T-helper 2 cell treated with Interferon-gamma antibody and Interleukin-4, amounts not matched to agents 100 ng/mL and 5 ng/mL, for 36 hours (primary cell): ENCODE measurements at regions not wholly inside any gene's neighbourhood (a gene's known extent, or its start where the extent isn't known, plus 50 kb on each side); places are given as distances from the start of the nearest gene placed in this dataset.
"Not testable (repeated sequence)": the region's sequence is repeated elsewhere in the genome, so short reads cannot be mapped to it uniquely, and the experiment has no call there.

Source experiments
- intact Hi-C: fragments of 100-400 bp; cut with micrococcal nuclease; formaldehyde crosslinking; loops from one replicate; pipeline ENCODE4 v1.15.1; 2023

DNA sequence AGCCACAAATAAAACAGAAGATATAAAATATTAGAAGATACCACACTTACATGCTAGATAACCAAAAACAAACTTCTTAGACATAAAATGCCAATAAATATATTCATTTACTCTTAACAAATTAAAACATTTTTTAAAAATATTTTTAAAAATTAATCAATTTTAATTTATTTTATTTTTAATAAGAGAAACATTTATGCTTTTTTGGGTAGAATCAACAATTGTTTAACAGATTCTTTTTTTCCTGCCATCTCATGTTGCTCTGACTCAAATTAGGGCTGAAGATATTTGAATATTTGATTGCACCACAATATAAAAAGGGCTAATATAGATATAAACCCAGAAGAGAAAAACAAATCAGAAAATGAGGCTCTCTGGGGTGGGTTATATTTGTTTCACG, 172.6 kb downstream of the GOLGA6L6 start:
- intact Hi-C loops = no loop called here

DNA sequence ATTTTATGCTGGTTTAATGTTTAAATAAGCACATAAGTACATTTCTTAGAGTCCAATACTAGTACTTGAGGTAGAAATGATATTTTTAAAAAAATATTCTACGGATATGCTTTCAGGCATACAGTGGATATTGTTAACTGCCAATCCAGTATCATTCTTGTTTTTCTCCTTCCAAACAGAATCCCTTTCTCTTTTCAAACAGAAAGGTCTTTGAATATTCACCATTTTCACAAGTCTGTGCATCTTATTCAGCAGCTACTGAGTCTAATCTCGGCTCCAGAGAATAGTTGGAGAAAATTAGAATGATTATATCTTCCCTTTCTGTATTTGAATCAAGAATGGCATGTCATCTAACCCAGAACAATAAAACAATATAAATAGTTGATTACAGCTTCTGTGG, 174.5 kb downstream of the GOLGA6L6 start:
- intact Hi-C loops = no loop called here

GRCh38 chr15:20363591-20363990, 178.0 kb downstream of the GOLGA6L6 start:
- intact Hi-C loops = not testable (repeated sequence)

DNA sequence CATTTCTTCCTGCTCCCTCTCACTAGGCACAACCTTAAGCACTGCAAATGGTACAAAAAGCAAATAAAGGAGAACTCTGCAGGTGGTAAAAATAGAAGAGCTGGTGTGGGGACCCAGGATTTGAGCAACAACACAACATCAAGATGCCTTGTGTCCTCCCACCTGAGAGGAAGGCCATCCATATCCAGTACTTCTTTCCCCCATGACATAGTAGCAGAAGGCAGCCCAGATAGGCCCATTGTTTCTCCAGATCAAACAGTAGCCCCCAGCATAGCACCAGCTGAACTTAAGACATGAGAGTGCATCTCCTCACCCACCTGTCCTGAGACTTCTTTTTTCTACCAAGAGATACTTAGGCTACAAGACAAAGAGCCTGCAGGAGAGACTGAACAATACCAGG, 180.5 kb downstream of the GOLGA6L6 start:
- intact Hi-C loops = no loop called here

- intact Hi-C loops = no loop called here
Observed at GRCh38 chr15:20358779-20359414, 182.7 kb downstream of the GOLGA6L6 start.

DNA sequence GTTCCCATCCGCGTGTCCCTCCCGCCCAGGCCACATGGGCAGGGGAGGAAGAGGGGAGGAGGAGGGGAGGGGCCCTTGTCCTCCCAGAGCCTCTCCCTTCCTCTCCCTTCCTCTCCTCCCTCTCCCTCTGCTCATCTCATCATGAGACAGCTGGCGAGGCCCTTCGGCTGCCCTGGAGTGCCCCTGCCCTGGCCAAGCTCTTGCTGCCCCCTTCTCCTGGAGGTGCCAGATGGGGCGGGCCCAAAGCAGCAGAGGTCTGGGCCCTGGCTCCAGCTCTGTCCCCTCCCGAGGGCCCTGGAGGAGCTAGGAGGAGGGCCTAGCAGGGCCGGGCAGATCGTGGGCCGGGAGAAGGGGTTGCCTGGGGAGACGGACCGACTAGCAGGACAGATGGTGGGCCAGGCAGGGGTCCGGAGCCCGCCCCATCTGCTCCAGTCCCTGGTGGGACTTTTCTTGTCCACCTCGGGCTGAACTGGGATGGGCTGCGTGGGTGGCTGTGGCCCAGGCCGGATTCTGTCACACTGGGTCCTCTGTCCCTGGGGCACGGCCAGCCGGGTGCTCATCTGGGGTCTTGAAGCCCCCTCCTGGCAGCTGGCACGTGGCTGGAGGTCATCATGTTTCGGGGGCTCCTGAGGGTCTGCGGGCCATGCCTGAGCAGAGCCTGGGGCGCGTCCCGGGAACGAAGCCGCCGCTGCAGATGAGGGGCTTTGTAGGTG, 183.4 kb downstream of the GOLGA6L6 start:
- intact Hi-C loops = no loop called here

DNA sequence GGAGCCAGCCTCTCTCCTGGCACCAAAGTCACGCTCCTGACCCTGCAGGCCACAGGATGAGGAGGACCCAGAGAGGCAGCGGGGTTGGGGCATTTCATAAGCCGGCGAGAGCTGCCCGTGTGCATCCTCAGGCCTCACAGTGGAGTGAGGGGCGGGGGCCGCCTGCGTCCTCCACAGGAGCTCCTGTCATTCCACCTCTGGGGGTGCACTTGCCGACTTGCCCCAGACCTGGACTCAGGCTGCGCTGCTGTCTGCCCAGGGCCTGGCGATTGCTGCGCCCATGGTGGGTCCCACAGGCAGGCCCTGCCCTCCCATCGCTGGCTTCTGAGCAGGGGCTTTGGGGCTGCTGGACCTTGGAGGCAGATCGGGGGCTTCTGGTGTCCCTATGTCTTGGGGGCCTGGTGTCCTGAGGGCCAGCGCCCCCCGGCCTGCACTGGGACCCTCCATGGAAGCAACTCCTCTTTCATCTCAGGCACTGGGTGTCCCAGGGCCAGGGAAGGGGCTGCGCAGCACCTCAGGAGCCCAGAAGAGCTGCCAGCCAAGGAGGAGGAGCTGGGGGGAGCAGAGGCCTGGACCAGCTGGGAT, 184.0 kb downstream of the GOLGA6L6 start:
- intact Hi-C loops = no loop called here

GRCh38 chr15:20356911-20357480, 184.6 kb downstream of the GOLGA6L6 start:
- intact Hi-C loops = no loop called here

- intact Hi-C loops = no loop called here
Observed at GRCh38 chr15:20356444-20356910, 185.1 kb downstream of the GOLGA6L6 start.

GRCh38 chr15:20355256-20355868, 186.2 kb downstream of the GOLGA6L6 start:
- intact Hi-C loops = no loop called here

- intact Hi-C loops = not testable (repeated sequence)
Observed at GRCh38 chr15:20354884-20355223, 186.7 kb downstream of the GOLGA6L6 start.

DNA sequence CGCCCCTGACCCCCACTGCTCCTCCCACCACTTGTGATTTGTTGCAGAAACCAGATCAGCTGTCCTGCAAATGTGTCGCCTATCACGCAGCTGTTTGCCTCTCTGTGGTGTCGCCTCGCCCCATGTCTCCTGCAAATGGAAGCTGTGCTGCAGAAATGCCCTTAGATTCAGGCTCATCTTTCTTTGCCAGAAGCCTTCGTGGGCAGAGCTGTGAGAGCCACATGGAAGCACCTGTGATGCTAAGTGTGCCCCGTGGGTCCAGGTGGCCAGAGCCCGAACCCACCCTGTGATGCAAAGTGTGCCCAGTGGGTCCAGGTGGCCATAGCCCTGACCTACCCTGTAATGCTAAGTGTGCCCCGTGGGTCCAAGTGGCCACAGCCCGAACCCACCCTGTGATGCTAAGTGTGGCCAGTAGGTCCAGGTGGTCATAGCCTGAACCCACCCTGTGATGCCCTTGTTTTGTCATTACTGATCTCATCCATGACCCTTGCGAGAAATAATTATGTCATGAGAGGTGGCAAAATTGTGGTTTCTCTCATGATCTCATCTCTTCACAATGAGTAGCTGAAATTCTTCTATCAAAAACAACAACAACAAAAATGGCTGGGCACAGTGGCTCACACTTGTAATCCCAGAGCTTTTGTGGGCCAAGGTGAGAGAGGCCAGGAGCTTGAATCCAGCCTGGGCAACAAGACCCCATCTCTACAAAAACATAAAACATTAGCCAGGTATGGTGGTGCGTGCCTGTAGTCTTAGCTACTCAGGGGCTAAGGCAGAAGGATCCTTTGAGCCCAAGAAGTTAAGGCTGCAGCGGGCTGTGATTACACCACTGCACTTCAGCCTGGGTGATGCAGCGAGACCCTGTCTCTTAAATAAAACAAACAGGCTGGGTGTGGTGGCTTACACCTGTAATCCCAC, 187.4 kb downstream of the GOLGA6L6 start:
- intact Hi-C loops = no loop called here

- intact Hi-C loops = no loop called here
Observed at GRCh38 chr15:20352241-20353200, 189.1 kb downstream of the GOLGA6L6 start.

GRCh38 chr15:20351448-20351971, 190.1 kb downstream of the GOLGA6L6 start:
- intact Hi-C loops = no loop called here

DNA sequence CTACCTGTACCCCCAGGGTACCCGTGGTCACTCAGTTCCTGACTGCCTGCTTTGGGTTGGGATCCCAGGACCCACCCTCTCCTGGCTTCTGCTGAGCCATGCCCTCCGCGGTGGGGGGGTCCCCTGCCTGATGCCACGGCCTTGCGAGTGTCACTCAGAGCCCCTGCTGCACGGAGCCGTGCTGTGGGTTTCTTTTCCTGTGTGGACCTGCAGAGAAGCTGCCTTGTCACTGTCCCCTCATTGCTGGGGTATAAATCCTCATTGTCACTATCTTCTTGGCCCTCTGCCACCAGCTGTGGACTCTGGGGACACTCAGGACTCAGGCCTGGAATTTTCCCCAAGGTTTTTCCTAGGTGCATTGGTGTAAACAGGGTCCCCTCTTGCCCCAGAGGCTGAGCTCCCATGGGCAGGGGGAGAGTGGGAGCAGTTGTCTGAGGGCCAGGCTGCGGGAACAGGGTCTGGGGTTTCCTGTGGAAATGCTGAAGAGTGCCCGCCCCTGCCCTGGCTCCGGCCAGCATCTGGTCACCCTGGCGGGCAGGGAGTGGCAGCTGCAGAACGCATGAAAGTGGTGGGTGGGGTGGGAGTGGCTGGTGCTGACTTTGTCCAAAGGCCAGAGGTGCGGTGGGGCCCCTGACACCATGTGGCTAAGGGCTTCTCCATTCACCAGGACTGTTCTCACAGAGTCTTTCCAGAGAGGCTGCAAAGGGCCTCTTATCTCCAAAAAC, 191.7 kb downstream of the GOLGA6L6 start:
- intact Hi-C loops = no loop called here

DNA sequence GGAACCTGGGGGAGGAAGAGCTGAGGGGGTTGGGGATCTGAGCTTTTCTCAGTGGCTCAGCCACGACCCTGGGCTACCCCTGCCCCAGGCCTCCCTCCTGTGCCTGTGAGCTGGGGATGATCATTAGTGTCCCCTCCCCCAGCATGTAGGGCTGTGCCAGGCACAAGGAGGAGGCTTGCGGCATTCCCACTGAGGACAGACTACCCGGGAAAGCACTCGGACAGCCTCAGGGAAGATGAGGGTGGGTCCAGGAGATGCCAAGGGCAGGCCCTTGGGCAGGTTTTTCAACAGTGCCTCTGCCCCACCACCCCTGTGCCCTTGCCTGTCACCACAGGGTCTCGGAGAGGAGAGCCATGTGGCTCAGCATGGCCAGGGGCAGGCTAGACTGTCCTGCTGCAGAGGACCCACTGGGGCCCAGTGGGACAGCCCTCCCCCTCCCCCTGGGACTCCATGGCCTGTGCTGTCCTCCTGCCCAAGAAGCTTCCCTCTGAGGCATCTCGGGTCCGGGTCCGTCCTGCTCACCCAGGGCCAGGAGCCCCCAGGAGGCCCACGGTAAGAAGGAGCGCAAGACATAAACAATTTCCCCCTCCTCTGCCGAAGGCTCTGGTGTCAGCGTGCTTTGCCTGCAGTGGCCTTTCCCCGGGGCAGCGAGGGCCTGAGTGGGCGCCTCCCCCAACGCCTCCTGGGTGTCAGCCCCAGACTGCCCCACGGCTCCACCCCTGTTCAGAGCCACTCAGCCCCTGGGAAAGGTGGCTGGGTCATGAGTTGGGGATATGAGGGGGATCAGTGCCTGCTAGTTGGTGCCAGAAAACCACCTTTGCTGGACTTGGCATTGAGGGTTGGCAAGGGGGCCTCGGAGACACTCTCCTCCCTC, 192.5 kb downstream of the GOLGA6L6 start:
- intact Hi-C loops = no loop called here

- intact Hi-C loops = no loop called here
Observed at GRCh38 chr15:20348291-20348899, 193.2 kb downstream of the GOLGA6L6 start.
